PC-3 (cell line): ENCODE measurements at regions not wholly inside any gene's neighbourhood (a gene's known extent, or its start where the extent isn't known, plus 50 kb on each side); places are given as distances from the start of the nearest gene placed in this dataset.

Source experiments
- CTCF ChIP-seq: fragments of 300-600 bp; sonication (generic); conservative IDR thresholded peaks from 2 replicates; pipeline ENCODE4 v1.5.1; 2017; ENCODE audit warnings: antibody characterized with exemption, low read depth, mild to moderate bottlenecking, low read length
- EZH2 ChIP-seq: fragments of 300-600 bp; sonication (generic); IDR thresholded peaks from one replicate; pipeline ENCODE4 v1.6.1; 2017; ENCODE audit warnings: antibody characterized with exemption, mild to moderate bottlenecking, low read length; ENCODE audit not compliant: unreplicated experiment

GRCh38 chr10:53699684-53700083 lies 927.1 kb upstream of the MBL2 start:
- TF ChIP-seq CTCF (no peak), EZH2 (no peak)
